22Rv1 (cell line): ENCODE measurements at regions not wholly inside any gene's neighbourhood (a gene's known extent, or its start where the extent isn't known, plus 50 kb on each side); places are given as distances from the start of the nearest gene placed in this dataset.

Experiments
- ZFX ChIP-seq: fragments of 450-650 bp; IDR thresholded peaks from 2 replicates; pipeline ENCODE4 v1.6.1; 2017; ENCODE audit warnings: antibody characterized with exemption, borderline replicate concordance
- TF ChIP-seq, protein P1 (sequence below): fragments of 450-650 bp; IDR thresholded peaks from 2 replicates; pipeline ENCODE4 v1.5.1; 2017; ENCODE audit warnings: mild to moderate bottlenecking

DNA sequence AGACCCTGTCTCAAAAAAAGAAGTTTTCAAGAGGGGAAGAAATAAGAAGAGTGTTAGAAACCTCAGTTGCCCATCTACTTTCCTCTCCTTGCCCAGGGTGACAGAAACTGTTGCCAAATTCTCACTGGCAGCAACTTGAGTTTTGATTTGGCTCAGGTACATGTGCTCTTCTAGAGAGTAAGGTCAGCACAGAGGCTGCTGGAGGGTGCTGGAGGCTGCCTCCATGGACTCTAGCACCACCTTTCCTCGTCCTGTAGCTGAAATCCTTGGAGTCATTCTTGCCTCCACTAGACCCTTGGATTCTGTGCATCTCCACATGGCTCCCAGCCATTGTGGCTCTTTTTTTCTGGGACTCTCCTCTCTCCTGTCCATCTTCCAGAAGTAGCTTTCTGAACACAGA lies 149.1 kb downstream of the TM9SF2 start:
- TF ChIP-seq, protein P1, sequence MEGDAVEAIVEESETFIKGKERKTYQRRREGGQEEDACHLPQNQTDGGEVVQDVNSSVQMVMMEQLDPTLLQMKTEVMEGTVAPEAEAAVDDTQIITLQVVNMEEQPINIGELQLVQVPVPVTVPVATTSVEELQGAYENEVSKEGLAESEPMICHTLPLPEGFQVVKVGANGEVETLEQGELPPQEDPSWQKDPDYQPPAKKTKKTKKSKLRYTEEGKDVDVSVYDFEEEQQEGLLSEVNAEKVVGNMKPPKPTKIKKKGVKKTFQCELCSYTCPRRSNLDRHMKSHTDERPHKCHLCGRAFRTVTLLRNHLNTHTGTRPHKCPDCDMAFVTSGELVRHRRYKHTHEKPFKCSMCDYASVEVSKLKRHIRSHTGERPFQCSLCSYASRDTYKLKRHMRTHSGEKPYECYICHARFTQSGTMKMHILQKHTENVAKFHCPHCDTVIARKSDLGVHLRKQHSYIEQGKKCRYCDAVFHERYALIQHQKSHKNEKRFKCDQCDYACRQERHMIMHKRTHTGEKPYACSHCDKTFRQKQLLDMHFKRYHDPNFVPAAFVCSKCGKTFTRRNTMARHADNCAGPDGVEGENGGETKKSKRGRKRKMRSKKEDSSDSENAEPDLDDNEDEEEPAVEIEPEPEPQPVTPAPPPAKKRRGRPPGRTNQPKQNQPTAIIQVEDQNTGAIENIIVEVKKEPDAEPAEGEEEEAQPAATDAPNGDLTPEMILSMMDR = no peak
- no peak for TF ChIP-seq ZFX
